Progenitor cell of endocrine pancreas (in vitro differentiated cells): ENCODE measurements at regions not wholly inside any gene's neighbourhood (a gene's known extent, or its start where the extent isn't known, plus 50 kb on each side); places are given as distances from the start of the nearest gene placed in this dataset.

Experiments used
- DNase-seq: peaks from one replicate; pipeline ENCODE4 v3.0.0; 2021; ENCODE audit warnings: low spot score; ENCODE audit not compliant: unreplicated experiment
- H3K27ac Mint-ChIP-seq: 2 replicates; pipeline ENCODE4 v1.8.0; 2021; ENCODE audit warnings: mild to moderate bottlenecking, moderate library complexity, mixed read lengths
- H3K27me3 Mint-ChIP-seq: 2 replicates; pipeline ENCODE4 v1.8.0; 2021; ENCODE audit warnings: mixed read lengths
- H3K36me3 Mint-ChIP-seq: 2 replicates; pipeline ENCODE4 v1.8.0; 2022; ENCODE audit warnings: mixed read lengths; ENCODE audit not compliant: insufficient read depth
- H3K4me1 Mint-ChIP-seq: 2 replicates; pipeline ENCODE4 v1.8.0; 2021; ENCODE audit warnings: low read depth, mixed read lengths
- H3K4me3 Mint-ChIP-seq: 2 replicates; pipeline ENCODE4 v1.8.0; 2021; ENCODE audit warnings: low read depth, mild to moderate bottlenecking, moderate library complexity, mixed read lengths
- H3K9me3 Mint-ChIP-seq: 2 replicates; pipeline ENCODE4 v1.8.0; 2021; ENCODE audit warnings: low read depth, mixed read lengths
- CTCF ChIP-seq: fragments of 200-600 bp; sonication (generic); IDR thresholded peaks from one replicate; pipeline ENCODE4 v1.5.0; 2021; ENCODE audit warnings: antibody characterized with exemption, mild to moderate bottlenecking; ENCODE audit not compliant: unreplicated experiment

- H3K36me3 Mint-ChIP-seq: no peaks in the 10 kb centered on the region
- DNase-seq: no peak
- no peak overlapping the region for H3K4me3 Mint-ChIP-seq
- H3K9me3 Mint-ChIP-seq: no peaks in the 10 kb centered on the region
- peaks cover 4% of the 10 kb centered on the region for H3K4me1 Mint-ChIP-seq
- peaks cover 35% of the 10 kb centered on the region for H3K27me3 Mint-ChIP-seq
- no peak overlapping the region for H3K27ac Mint-ChIP-seq
- TF ChIP-seq CTCF: no peak
Observed at GRCh38 chr6:163718537-163718936, 304.0 kb downstream of the QKI start.

GRCh38 chr6:163717106-163717764 is 302.7 kb downstream of the QKI start:
- no peak for TF ChIP-seq CTCF
- no peaks in the 10 kb centered on the region for H3K9me3 Mint-ChIP-seq

GRCh38 chr6:163716690-163717089 is 302.2 kb downstream of the QKI start:
- Mint-ChIP-seq H3K27me3 (peaks cover 31% of the 10 kb centered on the region), H3K36me3 (no peaks in the 10 kb centered on the region), H3K9me3 (no peaks in the 10 kb centered on the region), H3K27ac (no peak overlapping the region), H3K4me3 (no peak overlapping the region), H3K4me1 (peaks cover 4% of the 10 kb centered on the region)
- TF ChIP-seq CTCF: no peak
- DNase-seq: no peak

More at GRCh38 chr6:163717106-163717764, 302.7 kb downstream of the QKI start:
- Mint-ChIP-seq H3K27me3 (peaks cover 33% of the 10 kb centered on the region), H3K4me3 (no peak overlapping the region), H3K4me1 (peaks cover 4% of the 10 kb centered on the region), H3K36me3 (no peaks in the 10 kb centered on the region), H3K27ac (no peak overlapping the region)
- DNase-seq: no peak

GRCh38 chr6:163715846-163716245 is 301.3 kb downstream of the QKI start:
- Mint-ChIP-seq H3K4me1 (peaks cover 4% of the 10 kb centered on the region), H3K36me3 (no peaks in the 10 kb centered on the region), H3K9me3 (no peaks in the 10 kb centered on the region)

GRCh38 chr6:163714179-163714578 is 299.7 kb downstream of the QKI start:
- Mint-ChIP-seq H3K27me3 (peaks cover 54% of the 10 kb centered on the region), H3K4me1 (peaks cover 2% of the 10 kb centered on the region), H3K4me3 (no peak overlapping the region), H3K27ac (no peak overlapping the region), H3K9me3 (no peaks in the 10 kb centered on the region), H3K36me3 (no peaks in the 10 kb centered on the region)
- TF ChIP-seq CTCF: no peak
- DNase-seq: no peak

More at GRCh38 chr6:163715846-163716245, 301.3 kb downstream of the QKI start:
- DNase-seq: no peak
- no peak overlapping the region for H3K4me3 Mint-ChIP-seq
- TF ChIP-seq CTCF: no peak
- peaks cover 39% of the 10 kb centered on the region for H3K27me3 Mint-ChIP-seq
- no peak overlapping the region for H3K27ac Mint-ChIP-seq
